Caco-2 (cell line): ENCODE measurements at regions not wholly inside any gene's neighbourhood (a gene's known extent, or its start where the extent isn't known, plus 50 kb on each side); places are given as distances from the start of the nearest gene placed in this dataset.
"Not testable (repeated sequence)": the region's sequence is repeated elsewhere in the genome, so short reads cannot be mapped to it uniquely, and the experiment has no call there.

ENCODE experiments used
- BruUV-seq: library from RNA; stranded (reverse); fragments of 400-500 nt; replicated peaks from 2 replicates; lab custom pipeline; 2021; lab: Mats Ljungman, UMichigan
- CTCF ChIA-PET: fragments of 300-600 bp; sonication (Branson Sonifier 250); formaldehyde crosslinking; loops from one replicate; lab custom pipeline; 2022; ENCODE audit warnings: antibody characterized with exemption; lab: Charles Lee
- POLR2A ChIA-PET: fragments of 300-600 bp; sonication (Branson Sonifier 250); formaldehyde crosslinking; loops from one replicate; lab custom pipeline; 2022; ENCODE audit warnings: antibody characterized with exemption; lab: Charles Lee
- DNase-seq, 2 experiments: peaks; one replicate each; pipeline versions ENCODE4 v3.0.0 to v3.0.0-alpha.2; 2020 to 2022
- H3K27me3 ChIP-seq: replicated peaks from 2 replicates; pipeline ENCODE4 v1.6.0; 2011; ENCODE audit warnings: low read length; ENCODE audit not compliant: control insufficient read depth, insufficient read depth
- H3K36me3 ChIP-seq: 2 replicates; pipeline ENCODE4 v1.5.1; 2011; ENCODE audit warnings: low read length; ENCODE audit not compliant: control insufficient read depth, insufficient read depth
- H3K4me1 ChIP-seq: fragments of 250-450 bp; sonication (Bioruptor Pico); 2 replicates; pipeline ENCODE4 v1.5.1; 2020; ENCODE audit warnings: mild to moderate bottlenecking
- H3K4me3 ChIP-seq: 2 replicates; pipeline ENCODE4 v1.5.1; 2011; ENCODE audit warnings: low read depth, mild to moderate bottlenecking, control low read depth, low read length
- H3K9me3 ChIP-seq: fragments of 250-450 bp; sonication (Bioruptor Pico); 2 replicates; pipeline ENCODE4 v1.5.1; 2020; ENCODE audit warnings: mild to moderate bottlenecking, moderate library complexity
- H3K27ac Mint-ChIP-seq: one replicate; pipeline ENCODE4 v1.8.0; 2022; ENCODE audit warnings: mixed read lengths; ENCODE audit not compliant: unreplicated experiment
- H3K27me3 Mint-ChIP-seq: one replicate; pipeline ENCODE4 v1.8.0; 2022; ENCODE audit warnings: mixed read lengths; ENCODE audit not compliant: insufficient read depth, unreplicated experiment
- H3K36me3 Mint-ChIP-seq: one replicate; pipeline ENCODE4 v1.8.0; 2022; ENCODE audit warnings: mild to moderate bottlenecking, mixed read lengths; ENCODE audit not compliant: insufficient read depth, unreplicated experiment
- H3K4me1 Mint-ChIP-seq: one replicate; pipeline ENCODE4 v1.8.0; 2022; ENCODE audit warnings: low read depth, mixed read lengths; ENCODE audit not compliant: unreplicated experiment
- H3K4me3 Mint-ChIP-seq: one replicate; pipeline ENCODE4 v1.8.0; 2022; ENCODE audit warnings: mild to moderate bottlenecking, moderate library complexity, mixed read lengths; ENCODE audit not compliant: unreplicated experiment
- H3K9me3 Mint-ChIP-seq: one replicate; pipeline ENCODE4 v1.8.0; 2022; ENCODE audit warnings: mixed read lengths; ENCODE audit not compliant: unreplicated experiment
- intact Hi-C: fragments of 100-400 bp; cut with micrococcal nuclease; formaldehyde crosslinking; loops from one replicate; pipeline ENCODE4 v1.10.0; 2022; ENCODE audit not compliant: unreplicated experiment
- TF ChIP-seq, protein P1 (sequence below), 2 experiments: fragments of 200-600 bp in 1 of 2; IDR thresholded peaks; 1 replicate in 1 of 2; 2 replicates in 1 of 2; pipeline versions ENCODE4 v1.5.1 to v1.8.0; 2011 to 2022; ENCODE audit warnings: antibody characterized with exemption in 1 of 2, control low read depth in 1 of 2, inconsistent platforms in 1 of 2, low read depth in 1 of 2, low read length in 1 of 2, mild to moderate bottlenecking in 1 of 2, moderate library complexity in 1 of 2; ENCODE audit not compliant: insufficient read depth in 1 of 2, severe bottlenecking in 1 of 2, unreplicated experiment in 1 of 2

DNA sequence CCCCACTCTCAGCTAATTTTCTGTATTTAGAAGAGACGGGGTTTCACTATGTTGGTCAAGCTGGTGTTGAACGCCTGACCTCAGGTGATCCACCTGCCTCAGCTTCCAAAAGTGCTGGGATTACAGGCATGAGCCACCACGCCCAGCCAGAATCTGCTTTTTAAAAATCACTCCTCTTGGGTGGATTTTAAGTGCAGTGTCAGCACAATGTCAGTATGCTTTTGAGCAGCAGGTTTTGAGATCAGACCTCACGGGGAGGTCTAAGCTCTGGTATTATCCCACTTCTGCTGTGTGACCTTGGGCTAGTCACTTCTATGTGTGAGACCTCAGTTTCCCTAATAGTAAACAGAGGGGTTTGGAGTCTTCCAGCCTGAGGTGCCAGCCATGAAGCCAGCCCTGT is 51.8 kb upstream of the GSC start:
- no peak for DNase-seq
- TF ChIP-seq, protein P1, sequence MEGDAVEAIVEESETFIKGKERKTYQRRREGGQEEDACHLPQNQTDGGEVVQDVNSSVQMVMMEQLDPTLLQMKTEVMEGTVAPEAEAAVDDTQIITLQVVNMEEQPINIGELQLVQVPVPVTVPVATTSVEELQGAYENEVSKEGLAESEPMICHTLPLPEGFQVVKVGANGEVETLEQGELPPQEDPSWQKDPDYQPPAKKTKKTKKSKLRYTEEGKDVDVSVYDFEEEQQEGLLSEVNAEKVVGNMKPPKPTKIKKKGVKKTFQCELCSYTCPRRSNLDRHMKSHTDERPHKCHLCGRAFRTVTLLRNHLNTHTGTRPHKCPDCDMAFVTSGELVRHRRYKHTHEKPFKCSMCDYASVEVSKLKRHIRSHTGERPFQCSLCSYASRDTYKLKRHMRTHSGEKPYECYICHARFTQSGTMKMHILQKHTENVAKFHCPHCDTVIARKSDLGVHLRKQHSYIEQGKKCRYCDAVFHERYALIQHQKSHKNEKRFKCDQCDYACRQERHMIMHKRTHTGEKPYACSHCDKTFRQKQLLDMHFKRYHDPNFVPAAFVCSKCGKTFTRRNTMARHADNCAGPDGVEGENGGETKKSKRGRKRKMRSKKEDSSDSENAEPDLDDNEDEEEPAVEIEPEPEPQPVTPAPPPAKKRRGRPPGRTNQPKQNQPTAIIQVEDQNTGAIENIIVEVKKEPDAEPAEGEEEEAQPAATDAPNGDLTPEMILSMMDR (IDR thresholded peaks at IDR 0.05; ENCODE audit: insufficient read depth in 1 of 2, low read depth in 1 of 2, low read length in 1 of 2, severe bottlenecking in 1 of 2, unreplicated experiment in 1 of 2) = no peak
- no peak overlapping the region for H3K27ac Mint-ChIP-seq
- CTCF ChIA-PET = no interaction called here
- H3K27me3 ChIP-seq = no peaks in the 10 kb centered on the region
- H3K4me1 Mint-ChIP-seq = no peaks in the 10 kb centered on the region
- intact Hi-C loops = no loop called here
- POLR2A ChIA-PET = no interaction called here
- no peak overlapping the region for H3K4me3 Mint-ChIP-seq
- H3K9me3 ChIP-seq = no peaks in the 10 kb centered on the region
- H3K36me3 ChIP-seq = no peaks in the 10 kb centered on the region
- H3K4me3 ChIP-seq = no peak overlapping the region
- peaks cover 14% of the 10 kb centered on the region for H3K27me3 Mint-ChIP-seq
- no peaks in the 10 kb centered on the region for H3K4me1 ChIP-seq
- no peaks in the 10 kb centered on the region for H3K36me3 Mint-ChIP-seq
- no TSS peak for BruUV-seq
- H3K9me3 Mint-ChIP-seq = no peaks in the 10 kb centered on the region

DNA sequence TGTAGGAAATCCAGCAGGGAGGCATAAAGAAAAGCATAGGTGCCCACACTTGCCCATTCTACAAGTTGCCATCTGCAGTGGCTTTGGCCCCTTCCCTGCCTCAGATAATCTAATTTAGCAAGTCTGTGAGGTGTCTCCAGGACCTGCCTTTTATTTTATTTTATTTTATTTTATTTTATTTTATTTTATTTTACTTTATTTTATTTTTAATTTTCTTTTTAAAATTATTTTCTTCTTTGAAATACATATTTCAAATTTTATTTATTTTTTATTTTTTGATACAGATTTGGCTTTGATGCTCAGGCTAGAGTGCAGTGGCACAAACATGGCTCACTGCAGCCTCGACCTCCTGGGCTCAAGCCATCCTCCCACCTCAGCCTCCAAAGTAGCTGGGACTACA is 51.0 kb upstream of the GSC start:
- H3K27ac Mint-ChIP-seq, H3K9me3 ChIP-seq, POLR2A ChIA-PET, H3K4me1 ChIP-seq, intact Hi-C loops, H3K36me3 Mint-ChIP-seq, H3K4me3 Mint-ChIP-seq, H3K9me3 Mint-ChIP-seq, H3K36me3 ChIP-seq, H3K4me1 Mint-ChIP-seq, H3K4me3 ChIP-seq, DNase-seq, CTCF ChIA-PET, H3K27me3 ChIP-seq, BruUV-seq: not testable (repeated sequence)
- H3K27me3 Mint-ChIP-seq = peaks cover 11% of the 10 kb centered on the region
